Mesenteric fat pad (tissue), 1 donor: ENCODE measurements at regions not wholly inside any gene's neighbourhood (a gene's known extent, or its start where the extent isn't known, plus 50 kb on each side); places are given as distances from the start of the nearest gene placed in this dataset.

ENCODE experiments used
- DNase-seq: peaks from one replicate; pipeline ENCODE4 v3.0.0-alpha.2; 2020; ENCODE audit warnings: low spot score
- donor health status: DM: yes; HTN: yes; CAD: no.

DNA sequence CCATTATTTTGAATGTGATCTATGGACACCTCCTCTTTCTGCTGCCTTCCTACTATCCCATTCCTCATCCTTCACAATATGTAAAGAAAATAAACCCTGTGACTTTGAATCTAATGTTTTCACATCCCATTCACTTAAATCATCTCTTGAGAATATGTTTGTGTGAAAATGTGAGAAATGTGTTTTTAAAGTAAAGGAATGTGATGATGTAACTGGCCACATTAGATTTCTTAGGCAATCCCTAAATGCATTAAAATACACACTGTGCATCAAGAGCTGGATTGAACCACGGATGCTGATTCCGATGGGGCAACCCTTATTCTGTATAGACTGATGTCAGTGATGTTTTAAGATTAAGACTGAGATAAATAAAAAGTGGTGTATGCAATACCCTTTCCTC, 558.9 kb upstream of the TENM3 start:
- DNase-seq, result no peak

DNA sequence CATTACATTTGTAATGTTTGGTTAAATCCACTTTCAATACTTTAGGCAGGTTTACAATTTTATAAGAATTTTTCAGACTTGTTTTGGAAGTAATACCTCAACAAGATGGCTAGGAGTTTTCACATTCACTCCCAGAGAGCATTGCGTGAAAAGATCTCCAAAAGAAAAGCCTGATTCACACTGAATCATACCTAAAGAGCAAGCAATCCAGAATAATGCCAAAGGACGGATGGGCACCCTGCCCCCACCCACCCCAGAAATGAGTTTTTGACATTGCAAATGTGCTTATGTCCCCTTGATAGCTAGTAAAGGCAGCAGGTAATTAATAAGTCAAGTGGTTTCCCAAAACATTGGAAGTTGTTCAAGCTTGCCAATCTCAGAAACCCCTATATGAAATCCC, 557.7 kb upstream of the TENM3 start:
- no peak for DNase-seq

DNA sequence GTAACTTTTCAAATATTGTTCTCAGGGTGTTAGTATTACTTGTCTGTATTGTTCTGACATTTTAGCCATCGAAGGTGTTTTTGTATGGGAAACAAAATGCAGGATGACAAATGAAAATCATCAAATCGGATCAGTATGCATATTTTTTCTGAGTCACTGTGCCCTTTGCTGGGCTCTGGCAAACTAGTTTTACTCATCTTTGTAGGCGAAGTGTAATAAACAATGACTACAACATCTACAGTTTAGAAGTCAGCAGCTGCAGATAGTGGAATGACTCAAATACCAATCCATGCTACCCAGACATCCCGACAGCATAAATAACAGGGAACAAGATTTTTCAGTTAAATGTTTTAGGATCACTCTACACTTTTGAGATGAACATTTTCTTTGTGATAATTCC, 557.3 kb upstream of the TENM3 start:
- DNase-seq, result no peak

DNA sequence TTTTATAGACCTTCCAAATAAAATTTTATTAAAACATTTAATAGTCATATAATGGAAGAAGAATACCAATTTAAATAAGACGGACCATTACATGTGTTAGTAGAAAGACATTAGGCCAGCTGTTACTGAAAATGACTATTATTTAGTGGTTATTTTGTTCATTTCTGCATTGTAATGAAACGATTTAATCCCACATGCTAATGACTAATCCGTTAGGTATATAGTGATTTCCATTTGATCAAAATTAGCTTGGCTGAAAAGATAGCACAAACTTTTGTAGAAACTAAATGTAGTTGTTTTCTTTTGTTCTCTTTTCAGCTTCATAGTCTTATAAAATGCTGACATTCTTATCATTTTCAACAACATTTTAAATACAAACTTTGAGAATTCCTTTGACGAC, 556.1 kb upstream of the TENM3 start:
- DNase-seq, result no peak

DNA sequence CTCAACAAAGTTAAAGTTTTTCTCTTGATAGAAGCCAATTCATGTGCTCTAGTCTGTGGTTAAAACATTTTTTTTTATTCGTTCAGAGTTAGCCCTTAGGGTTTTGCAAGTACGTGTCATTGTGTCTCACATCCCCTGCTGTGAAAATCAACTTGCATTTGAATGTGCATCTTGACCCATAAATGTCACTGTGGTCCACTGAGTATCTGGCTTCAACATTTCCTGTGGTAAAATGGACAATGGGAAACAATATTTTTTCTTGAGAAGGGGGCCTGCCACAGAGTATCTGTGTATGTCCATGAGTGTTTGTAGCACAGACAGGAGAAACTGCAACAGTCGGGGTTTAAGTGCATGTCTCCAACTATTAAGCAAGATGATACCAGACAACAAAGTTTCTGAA, 554.8 kb upstream of the TENM3 start:
- no peak for DNase-seq

DNA sequence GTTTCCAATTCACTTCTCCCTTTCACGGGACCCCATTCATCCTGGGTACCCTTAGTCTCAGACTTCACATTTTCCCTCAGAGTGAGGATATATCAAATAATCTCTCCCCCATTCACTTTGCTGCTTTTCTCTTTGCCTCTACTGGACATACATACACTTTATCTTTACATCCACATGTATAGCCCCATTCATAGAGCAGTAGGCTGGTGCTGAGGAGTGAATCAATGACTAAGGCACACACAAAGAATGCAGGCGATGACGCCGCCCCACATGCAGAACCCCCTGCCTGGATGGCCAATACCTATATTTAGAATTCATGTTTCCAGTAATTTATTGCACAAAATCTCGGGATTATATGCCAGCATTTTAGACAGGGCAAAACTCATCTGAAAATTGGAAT, 554.3 kb upstream of the TENM3 start:
- DNase-seq, result no peak

DNA sequence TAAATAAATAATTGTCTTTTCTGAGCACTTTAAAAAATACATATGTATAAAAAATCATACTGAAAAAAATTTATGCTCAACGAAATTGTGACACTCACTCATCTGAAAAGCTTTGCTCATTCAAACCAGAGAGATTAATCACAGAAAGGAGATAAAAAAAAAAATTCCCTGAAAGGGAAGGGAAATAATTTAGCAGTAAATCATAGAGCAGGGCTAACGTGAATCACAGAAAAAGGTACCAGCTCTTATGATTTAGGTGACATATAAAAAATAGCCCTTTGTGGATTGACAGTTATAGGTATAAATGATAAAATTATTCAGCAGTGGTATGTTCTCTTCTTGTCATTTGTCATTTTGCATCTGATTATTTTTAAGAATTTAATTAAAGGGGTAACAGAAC, 552.7 kb upstream of the TENM3 start:
- DNase-seq, result no peak

DNA sequence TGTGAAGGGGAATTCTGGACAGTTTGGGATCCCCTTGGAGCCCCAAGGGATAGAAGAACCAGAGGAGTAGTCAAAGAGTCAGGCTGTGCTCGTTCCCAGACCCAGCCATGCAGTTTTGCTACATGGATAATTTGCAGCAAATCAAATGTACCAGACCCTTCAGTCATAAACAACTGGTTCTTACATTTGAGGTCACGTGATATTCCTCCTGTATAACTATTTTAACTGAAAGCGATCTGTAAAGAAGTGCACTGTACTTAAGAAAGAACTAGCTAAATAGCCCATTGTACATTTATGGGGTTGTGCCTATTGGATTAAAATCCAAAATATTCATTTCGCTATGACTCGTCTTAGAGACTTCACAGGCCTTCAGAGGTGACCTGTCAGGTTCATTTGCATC, 550.2 kb upstream of the TENM3 start:
- DNase-seq, result no peak

DNA sequence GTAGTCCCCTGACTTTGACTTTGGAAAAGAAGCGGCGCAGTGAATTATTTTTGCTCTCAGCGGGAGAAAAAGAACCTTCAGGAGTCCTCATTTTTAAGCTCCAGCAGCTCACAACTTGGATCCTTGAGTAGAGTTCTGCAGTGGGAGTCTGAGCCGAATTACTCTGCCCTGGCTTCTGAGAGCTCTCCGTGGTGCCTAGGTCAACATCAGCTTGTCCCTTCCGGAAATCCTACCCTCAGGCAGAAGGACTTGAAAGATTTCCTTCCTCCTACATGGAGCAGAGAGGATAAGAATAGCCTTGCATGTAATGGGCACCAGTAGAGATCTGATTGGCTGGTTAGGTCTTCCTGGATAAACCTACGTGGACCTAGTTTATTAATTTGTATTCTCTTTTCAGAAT, 549.7 kb upstream of the TENM3 start:
- no peak for DNase-seq

DNA sequence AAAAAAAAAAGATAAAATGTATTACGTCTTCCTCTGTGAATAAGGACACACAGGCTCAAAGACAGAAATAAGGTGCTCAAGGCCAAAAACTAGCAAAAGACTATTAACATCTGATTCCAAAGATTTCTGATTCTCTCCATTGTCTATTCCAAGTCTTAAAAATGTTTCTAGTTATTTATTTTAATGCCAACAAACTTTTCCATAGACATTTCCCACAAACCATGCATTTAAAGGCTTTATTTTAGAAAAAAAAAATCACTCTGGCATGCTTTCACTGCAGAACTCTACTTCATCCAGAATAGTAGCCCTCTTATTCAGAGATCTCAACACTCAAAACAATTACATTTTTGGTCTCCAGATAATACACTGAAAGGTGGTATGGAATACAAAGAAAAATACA, 545.0 kb upstream of the TENM3 start:
- no peak for DNase-seq

DNA sequence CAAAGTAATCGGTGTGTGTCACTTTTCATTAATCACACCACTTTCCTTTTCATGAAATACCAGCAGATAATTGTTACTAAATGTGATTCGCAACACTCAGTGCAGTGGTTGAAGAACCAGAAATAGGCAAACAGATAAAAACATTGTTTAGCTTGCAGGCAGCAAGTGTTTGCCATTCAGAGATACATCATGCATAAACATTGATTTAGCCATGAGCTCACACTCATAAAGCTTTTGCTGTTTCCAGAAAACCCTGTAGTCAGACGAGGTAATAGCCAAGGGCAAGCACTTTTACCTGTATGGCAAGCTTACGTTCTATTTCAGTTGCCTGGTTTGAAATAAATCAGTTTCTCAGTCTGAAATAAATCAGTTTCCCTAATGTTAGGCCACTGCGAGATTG, 542.0 kb upstream of the TENM3 start:
- no peak for DNase-seq

DNA sequence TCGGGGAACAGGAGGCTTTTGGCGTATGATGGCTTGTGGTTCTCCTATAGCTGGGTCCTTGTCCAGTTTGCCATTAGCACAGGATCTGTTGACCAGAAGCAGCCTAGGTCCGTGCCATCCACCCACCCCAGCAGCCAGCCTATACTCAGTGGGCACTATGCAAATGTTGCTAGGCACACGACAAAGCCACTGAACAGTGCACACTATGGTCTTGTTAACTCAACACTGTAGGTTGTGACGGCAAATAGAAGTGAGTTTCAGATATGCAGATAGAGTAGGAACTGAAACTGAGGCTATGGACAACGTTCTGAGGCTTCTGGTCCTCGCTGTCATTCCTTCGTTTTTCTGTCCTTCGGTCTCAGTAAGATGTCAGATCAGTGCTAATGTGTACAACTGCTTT, 541.3 kb upstream of the TENM3 start:
- DNase-seq, result no peak

DNA sequence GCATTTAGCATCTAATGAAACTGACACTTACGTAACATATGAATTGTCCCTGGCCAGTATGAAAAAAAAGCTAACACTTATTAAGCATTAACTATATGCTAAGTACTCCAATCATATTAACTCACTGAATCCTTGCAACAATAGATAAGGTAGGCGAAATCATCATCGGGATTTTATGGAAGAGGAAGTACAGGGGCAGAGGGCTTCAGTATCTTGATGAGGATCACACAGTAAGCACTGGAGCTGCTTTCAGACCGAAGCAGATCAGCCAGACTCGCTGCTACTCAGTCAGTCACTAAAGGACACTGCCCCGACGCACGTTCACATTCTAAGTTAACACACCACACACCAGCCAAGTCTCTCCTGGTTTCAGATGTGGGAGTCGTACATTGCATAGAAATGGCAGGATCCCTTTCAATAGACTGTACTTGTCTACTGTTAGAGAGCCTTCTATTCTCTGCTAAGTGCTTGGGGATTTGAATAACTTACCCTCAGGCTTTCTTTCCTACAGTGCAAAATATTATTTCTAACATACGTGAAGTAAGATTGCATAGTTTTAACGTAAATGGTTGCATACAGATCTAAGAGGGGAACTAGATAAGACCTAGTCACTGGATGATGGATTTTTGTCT, 540.2 kb upstream of the TENM3 start:
- DNase-seq, result no peak

DNA sequence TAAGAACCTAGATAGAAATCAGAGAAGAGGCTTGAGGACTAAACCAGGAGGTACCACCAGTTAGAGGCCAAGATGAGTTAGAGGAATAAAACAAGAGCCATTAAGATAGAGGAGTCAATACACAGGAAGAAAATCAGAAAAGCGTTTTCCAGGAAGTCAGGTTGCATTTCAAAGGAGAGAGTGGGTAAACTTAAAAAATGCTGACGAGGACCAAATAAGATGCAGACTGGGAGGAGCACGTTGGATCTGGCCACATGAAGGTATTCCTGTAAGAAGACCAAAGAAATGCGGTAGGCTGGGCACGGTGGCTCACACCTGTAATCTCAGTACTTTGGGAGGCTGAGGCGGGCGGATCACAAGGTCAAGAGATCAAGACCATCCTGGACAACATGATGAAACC, 533.1 kb upstream of the TENM3 start:
- DNase-seq, result no peak

DNA sequence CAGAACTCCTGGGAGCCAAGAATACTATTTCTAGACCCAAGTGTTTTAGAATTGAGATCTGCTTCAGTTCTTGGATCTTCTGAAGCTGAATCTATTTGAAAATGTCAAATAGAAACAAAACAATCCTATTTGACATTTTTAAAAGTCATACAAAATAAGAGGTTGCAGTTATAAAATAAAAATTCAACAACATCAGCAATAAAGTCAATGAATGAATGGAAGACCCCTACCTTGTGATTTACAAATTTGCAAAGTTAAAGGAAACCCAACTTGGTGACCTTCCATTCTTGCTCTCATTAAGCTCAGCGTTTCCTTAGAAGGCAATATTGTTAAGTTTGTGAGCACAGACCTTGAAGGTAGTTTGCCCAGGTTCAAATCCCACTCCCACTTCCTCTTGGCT, 531.8 kb upstream of the TENM3 start:
- DNase-seq, result no peak

DNA sequence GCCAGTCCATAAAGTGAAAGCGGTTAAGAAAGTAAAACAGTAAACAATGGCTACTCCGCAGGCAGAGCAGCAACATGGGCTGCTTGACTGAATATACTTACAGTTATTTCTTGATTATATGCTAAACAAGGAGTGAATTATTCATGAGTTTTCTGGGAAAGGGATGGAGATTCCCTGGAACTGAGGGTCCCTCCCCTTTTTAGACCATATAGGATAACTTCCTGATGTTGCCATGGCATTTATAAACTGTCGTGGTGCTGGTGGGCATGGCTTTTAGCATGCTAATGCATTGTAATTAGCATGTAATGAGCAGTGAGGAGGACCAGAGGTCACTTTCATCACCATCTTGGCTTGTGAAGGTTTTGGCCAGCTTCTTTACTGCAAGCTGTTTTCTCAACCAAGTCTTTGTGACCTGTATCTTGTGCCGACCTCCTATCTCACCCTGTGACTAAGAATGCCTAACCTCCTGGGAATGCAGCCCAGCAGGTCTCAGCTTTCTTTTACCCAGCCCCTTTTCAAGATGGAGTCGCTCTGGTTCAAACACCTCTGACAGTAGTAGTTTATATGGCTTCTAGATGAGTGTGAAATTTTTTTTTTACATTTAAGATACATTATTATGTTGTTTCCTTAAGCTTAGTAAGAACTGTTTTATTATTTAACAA, 514.8 kb upstream of the TENM3 start:
- DNase-seq, result no peak

DNA sequence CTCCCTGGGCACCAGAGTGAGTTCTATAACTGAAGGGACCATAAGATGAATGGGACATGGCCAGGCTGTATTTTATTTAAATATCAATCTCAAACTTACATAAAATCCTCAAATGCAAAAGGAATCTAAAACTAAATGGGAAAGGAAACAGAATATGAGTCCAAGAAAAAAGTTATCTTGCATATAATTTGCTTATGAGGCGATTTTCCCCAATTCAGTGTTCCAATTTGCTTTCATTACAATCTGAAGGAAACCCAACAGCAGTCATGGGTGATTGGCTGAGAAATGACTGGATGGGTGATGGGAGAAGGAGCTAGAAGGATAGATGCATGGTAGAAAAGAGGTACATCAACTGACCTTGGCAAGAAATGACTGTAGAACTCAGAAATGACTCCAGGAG, 511.3 kb upstream of the TENM3 start:
- no peak for DNase-seq

DNA sequence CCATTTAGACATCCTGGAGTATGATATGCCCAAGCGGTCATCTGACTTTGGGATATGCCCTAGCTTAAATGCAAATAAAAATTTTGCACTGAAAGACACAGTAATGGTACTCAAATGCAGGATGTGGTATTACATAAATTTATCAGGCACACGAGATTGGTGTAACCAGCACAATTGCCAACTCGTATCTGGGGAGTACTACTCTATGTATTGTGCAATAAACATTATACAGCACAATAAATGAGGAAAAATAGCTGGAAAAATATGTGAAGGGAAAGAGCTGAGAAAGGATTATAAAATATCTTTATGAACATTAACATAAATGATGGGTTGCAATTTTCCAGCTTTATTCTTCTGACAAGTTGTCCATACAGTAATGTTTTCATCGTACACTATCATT, 505.5 kb upstream of the TENM3 start:
- no peak for DNase-seq

DNA sequence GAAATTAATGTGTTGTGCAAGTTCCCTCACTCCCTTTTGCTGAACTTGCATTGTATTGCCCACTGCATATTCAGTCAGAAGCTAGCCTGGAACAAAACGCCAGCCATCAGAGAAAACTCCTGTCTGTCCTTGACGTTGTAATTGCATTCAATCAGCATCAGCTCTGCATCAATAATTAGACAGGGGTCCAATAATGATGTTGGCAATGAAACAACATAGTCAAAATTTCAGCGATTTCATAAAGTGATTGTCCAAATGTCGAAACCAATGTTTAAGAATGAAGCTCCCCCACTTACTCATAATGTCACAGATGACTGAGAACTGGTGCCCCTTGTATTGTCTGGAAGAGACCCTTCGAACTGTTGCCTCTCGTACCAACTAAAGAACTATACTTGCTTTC, 504.2 kb upstream of the TENM3 start:
- no peak for DNase-seq

DNA sequence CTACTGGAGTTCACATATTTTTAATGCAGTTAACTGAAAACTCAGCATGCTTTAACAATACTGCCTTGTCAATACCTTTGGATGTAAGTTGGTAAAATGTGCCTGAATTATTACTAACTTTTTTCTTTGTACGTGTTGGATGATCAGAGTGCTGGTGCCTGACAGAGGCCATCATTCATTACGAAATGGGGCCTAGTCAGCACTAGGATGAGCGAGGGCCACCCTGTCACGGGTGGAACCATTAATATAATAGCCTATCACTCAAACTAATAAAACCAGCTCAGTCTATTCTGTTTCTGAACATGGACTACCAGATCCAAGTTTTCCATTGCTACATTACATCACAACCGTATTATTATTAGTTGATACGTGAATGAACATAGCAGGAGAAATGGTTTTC, 501.7 kb upstream of the TENM3 start:
- DNase-seq, result no peak

DNA sequence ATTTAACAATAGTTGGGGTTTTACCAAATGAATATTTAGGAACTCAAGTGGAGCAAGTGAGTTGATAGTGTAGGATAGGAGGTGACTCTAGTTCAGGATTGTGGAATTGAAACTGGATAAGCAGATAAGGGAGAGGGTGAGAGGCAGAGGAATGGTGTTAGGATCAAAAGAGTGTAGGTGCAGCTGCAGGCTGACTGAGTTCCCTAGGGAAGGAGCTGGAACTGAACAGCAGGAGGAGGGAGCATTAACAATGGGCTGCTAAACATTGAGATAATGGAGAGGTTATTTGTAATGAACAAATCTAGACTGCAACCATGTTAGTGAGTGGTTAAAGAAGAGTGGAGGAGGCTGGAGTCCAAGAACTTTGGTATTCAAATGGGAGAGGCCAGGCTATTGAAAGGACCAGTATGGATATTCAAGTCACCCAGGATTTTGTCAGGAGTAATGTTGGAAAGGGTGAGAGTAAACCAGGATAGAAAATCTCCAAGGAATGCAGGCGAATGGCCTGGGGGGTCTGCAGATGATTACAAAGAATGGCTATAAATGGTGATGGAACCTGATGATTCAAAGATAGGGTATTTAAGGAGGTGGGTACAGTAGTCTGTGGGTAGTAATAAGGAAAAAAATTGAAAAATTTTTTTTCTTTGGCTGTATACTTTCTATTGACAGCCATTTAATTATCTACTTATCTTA, 497.1 kb upstream of the TENM3 start:
- DNase-seq, result no peak

DNA sequence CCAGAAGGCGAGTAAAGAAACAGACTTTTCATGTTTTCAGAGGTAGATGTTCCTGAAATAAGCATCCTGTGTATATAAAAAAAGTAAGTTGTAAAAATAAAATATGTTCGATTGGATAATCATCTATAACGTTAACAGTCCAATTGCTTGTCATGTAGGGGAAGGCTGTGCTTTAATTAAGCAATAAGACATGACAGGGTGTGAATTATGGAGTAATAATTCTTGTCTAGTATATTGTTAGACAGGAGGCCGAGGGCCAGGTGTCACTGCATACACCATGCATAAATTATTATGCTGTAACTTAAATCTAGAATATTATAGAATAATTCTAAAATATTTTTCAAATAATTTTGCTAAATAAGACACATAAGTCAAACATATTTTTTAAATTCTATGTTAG, 494.6 kb upstream of the TENM3 start:
- DNase-seq, result no peak

DNA sequence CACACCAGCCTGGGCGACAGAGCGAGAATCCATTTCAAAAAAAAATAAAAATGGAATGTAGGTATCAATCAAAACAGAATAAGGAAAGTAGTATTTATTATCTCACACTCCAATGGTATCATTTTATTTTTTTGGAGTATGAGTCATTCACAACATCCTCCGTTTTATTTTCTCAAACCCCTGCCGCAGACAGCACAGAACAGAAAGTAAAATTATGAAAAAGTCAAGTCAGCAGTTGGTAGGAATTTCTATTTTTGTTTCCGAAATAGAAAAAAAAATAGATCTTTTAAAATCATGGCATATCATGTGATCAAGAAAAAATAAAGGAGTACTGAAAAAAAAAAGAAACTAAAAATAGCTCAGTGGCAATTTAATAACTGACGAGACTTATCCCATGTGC, 490.7 kb upstream of the TENM3 start:
- no peak for DNase-seq
